Mesothelial cell of epicardium (in vitro differentiated cells): ENCODE measurements at regions not wholly inside any gene's neighbourhood (a gene's known extent, or its start where the extent isn't known, plus 50 kb on each side); places are given as distances from the start of the nearest gene placed in this dataset.

Experiments used
- DNase-seq, 2 experiments: peaks; one replicate each; pipeline ENCODE4 v3.0.0; 2021; ENCODE audit warnings: low spot score in 2 of 2; ENCODE audit not compliant: unreplicated experiment in 2 of 2
- H3K27ac Mint-ChIP-seq: 2 replicates; pipeline ENCODE4 v1.8.0; 2021; ENCODE audit warnings: mixed read lengths
- H3K27me3 Mint-ChIP-seq: 2 replicates; pipeline ENCODE4 v1.8.0; 2021; ENCODE audit warnings: low read depth, mixed read lengths
- H3K36me3 Mint-ChIP-seq: 2 replicates; pipeline ENCODE4 v1.8.0; 2021; ENCODE audit warnings: mixed read lengths
- H3K4me1 Mint-ChIP-seq: 2 replicates; pipeline ENCODE4 v1.8.0; 2021; ENCODE audit warnings: mixed read lengths
- H3K4me3 Mint-ChIP-seq: 2 replicates; pipeline ENCODE4 v1.8.0; 2021; ENCODE audit warnings: mild to moderate bottlenecking, moderate library complexity, mixed read lengths
- H3K9me3 Mint-ChIP-seq: 2 replicates; pipeline ENCODE4 v1.8.0; 2021; ENCODE audit warnings: mixed read lengths
- TF ChIP-seq, protein P1 (sequence below): fragments of 200-600 bp; sonication (generic); IDR thresholded peaks from one replicate; pipeline ENCODE4 v1.5.0; 2021; ENCODE audit warnings: antibody characterized with exemption; ENCODE audit not compliant: unreplicated experiment

DNA sequence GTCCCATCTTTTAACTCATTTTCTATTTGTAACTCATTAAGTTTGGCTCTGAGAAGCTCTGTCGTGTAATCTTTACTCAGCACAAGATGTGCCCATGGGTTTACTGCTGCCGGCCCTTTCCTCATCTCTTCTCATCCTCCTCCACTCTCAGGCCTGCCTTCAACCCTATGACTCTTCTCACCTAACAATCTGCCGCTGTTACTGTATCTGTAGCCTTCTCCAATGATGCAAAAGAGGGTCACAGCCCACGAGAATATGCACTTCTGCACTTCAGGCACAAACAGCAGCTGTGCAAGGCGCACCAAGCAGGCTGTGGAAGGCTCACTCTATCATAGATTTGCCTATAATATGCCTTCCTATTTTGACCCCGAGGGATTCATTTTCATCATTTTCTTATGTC, 546.5 kb upstream of the GALNTL6 start:
- DNase-seq: no peak
- no peaks in the 10 kb centered on the region for H3K36me3 Mint-ChIP-seq
- no peak overlapping the region for H3K4me3 Mint-ChIP-seq

DNA sequence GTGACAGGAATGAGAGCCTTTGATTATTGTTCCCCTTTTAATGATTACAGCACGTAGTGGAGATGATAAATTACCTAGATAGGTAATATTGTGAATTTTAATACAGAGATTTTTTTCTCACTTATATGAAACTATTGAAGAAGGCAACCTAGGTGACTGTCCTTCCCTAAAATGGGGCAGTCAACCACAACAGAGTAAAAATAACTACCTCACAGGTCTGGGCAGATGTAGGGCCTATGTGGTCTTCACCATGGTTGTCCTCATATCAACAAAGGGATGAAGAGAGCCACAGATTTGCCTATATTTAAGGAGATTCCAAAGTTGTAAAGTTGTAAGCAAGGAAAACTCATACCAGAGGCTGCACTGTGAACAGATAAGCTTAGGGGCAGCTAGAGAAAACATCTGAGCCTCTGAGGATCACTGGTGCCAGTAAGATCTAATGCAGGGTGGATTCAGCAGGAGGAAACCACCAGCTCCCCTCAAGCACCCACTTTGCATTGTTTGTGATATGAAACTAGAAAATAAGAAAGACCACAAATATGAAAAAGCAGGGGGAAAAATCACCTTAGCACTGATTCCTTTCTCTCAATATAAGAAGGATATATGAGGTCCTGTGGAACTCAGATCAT, 547.9 kb upstream of the GALNTL6 start:
- Mint-ChIP-seq H3K27me3 (no peaks in the 10 kb centered on the region), H3K4me1 (no peaks in the 10 kb centered on the region), H3K4me3 (no peak overlapping the region), H3K36me3 (peaks cover 2% of the 10 kb centered on the region), H3K27ac (no peak overlapping the region), H3K9me3 (peaks cover 3% of the 10 kb centered on the region)
- DNase-seq: no peak
- TF ChIP-seq, protein P1, sequence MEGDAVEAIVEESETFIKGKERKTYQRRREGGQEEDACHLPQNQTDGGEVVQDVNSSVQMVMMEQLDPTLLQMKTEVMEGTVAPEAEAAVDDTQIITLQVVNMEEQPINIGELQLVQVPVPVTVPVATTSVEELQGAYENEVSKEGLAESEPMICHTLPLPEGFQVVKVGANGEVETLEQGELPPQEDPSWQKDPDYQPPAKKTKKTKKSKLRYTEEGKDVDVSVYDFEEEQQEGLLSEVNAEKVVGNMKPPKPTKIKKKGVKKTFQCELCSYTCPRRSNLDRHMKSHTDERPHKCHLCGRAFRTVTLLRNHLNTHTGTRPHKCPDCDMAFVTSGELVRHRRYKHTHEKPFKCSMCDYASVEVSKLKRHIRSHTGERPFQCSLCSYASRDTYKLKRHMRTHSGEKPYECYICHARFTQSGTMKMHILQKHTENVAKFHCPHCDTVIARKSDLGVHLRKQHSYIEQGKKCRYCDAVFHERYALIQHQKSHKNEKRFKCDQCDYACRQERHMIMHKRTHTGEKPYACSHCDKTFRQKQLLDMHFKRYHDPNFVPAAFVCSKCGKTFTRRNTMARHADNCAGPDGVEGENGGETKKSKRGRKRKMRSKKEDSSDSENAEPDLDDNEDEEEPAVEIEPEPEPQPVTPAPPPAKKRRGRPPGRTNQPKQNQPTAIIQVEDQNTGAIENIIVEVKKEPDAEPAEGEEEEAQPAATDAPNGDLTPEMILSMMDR: no peak

More for the DNA sequence above, 546.5 kb upstream of the GALNTL6 start:
- no peak overlapping the region for H3K27ac Mint-ChIP-seq
- H3K4me1 Mint-ChIP-seq: no peaks in the 10 kb centered on the region
- no peaks in the 10 kb centered on the region for H3K9me3 Mint-ChIP-seq
- TF ChIP-seq, protein P1: no peak
- H3K27me3 Mint-ChIP-seq: no peaks in the 10 kb centered on the region

DNA sequence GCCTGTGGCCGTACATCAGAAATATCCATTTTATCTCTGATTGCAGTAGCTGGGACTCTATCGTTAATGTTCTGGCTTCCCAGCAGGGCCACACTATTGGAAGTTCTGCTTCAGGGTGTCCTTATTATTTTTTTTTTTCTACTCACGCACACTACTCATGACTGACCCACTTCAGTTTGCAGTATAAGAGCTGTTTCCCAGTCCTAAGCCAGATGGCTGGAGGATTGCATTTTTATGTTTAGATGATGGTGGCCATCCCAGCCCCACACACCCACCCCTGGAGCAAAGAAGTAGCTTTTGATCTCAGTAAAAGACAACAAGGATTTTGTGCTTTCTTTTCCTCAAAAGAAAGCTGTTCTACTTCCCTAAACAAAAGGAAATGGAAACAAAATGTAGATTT, 557.0 kb upstream of the GALNTL6 start:
- Mint-ChIP-seq H3K36me3 (peaks cover 2% of the 10 kb centered on the region), H3K9me3 (peaks cover 10% of the 10 kb centered on the region), H3K27ac (no peak overlapping the region), H3K4me3 (no peak overlapping the region), H3K4me1 (no peaks in the 10 kb centered on the region), H3K27me3 (peaks cover 1% of the 10 kb centered on the region)
- DNase-seq: no peak
- TF ChIP-seq, protein P1: no peak

DNA sequence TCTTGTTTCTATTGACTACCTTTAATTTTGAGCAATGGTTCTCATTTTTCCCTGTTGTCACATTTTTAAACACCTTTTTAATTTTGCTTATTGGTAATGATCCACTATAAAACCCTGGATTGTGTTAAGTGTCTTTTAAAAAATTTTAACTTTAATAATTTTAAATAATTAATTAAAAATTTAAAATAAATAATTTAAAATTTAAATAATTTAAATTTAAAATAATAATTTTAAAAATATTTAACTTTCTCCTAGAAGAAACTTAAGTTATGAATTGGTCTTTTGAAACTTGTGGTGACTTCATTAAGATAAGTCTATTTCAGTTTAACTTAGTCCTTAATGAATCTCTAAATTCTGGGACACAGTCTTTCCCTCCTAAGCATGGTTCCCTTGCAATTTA, 566.3 kb upstream of the GALNTL6 start:
- Mint-ChIP-seq H3K4me3 (no peak overlapping the region), H3K27ac (no peak overlapping the region), H3K36me3 (no peaks in the 10 kb centered on the region), H3K4me1 (no peaks in the 10 kb centered on the region), H3K9me3 (peaks cover 4% of the 10 kb centered on the region), H3K27me3 (no peaks in the 10 kb centered on the region)
- TF ChIP-seq, protein P1: no peak
- DNase-seq: no peak

DNA sequence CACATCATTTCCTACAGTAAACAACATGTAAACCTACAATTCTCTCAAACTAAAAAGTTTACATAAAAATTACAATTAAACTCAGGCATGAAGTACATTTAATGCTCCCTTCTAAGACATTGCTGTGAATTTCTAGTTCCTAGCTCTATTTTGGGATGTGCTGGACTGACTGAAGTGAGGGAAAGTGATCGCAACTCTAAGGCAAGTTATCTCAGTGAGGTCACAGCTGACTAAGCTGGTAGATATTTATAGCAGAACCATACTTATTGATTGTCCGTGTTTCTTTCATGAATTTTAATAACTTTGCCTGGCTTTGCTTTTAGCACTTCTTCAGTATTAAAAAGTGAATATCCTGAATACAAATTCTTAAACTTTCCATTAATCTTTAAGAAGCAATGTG, 570.4 kb upstream of the GALNTL6 start:
- Mint-ChIP-seq H3K4me1 (peaks cover 3% of the 10 kb centered on the region), H3K27me3 (no peaks in the 10 kb centered on the region), H3K36me3 (no peaks in the 10 kb centered on the region), H3K9me3 (no peaks in the 10 kb centered on the region), H3K27ac (no peak overlapping the region), H3K4me3 (no peak overlapping the region)
- no peak for DNase-seq
- TF ChIP-seq, protein P1: no peak

DNA sequence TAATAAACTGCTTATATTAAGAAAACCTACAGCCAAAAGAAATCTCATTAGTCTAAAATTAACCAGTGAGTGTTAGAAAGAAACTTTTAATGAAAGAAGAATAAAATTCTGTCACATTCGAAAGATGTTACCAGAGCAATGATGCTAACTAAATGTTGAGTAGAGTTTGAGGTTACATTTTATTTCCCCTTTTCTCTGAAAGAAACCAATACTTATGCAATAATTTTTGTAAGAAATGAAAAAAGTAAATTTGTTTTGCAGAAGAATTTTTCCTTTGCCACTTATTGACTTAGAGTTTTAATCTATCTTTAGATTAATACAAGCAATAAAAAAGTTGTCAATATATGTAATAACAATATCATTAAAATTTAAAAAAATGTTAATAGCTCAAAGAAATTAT, 574.0 kb upstream of the GALNTL6 start:
- no peaks in the 10 kb centered on the region for H3K36me3 Mint-ChIP-seq
- no peak overlapping the region for H3K27ac Mint-ChIP-seq
- no peaks in the 10 kb centered on the region for H3K9me3 Mint-ChIP-seq
- no peaks in the 10 kb centered on the region for H3K27me3 Mint-ChIP-seq
- TF ChIP-seq, protein P1: no peak
- H3K4me3 Mint-ChIP-seq: no peak overlapping the region
- DNase-seq: no peak
- peaks cover 24% of the 10 kb centered on the region for H3K4me1 Mint-ChIP-seq
